ENCODE measurements at regions not wholly inside any gene's neighbourhood (a gene's known extent, or its start where the extent isn't known, plus 50 kb on each side); places are given as distances from the start of the nearest gene placed in this dataset.

DNA sequence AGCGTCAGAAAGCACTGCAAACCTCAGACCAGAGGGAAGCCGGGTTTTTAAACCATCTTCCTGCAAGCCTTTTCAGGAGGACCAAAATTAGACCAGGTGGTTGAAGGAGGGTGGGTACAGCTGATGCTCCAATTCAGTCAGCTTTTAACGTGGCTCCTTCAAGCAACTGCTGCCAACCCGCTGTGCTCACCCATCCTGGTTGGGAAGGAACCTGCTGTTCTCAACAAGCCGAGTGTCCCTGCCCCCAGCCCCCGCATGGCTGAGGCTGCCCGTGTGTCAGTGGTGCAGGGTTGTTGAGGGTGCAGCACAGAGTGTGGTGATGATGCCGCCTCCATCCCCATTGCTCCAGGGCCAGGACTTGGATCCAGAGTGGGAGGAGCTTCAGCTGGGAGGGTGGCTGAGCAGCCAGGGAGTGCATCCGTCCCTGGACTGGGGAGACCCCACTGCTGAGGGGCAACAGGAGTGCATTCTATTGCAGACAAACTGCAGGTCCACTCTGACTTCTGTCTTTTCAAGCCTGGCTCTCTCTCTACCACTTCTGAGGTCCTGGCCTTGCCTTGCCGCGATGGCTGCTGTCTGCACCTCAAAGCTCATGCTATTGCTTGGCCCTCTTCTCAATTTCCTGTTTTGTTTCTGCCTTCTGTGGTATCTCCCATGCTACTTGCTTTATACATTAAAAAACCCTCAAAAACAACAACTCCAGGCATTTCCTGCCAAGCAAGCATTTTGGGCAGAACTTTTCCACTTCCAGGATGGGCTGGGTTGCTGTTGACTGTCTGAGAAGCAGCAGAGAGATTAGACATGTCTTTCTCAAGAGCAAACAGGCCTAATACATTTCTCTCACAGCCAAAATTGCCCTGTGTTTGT, 134.7 kb downstream of the DNAJB6 start:
- ChIA-PET POLR2A (no interaction called here), CTCF (interaction anchor here (0.6 kb wide), 2 partner anchors 21 to 37 kb away, joined by 3 read pairs; no protein-coding TSS in a partner anchor)
- Histone ChIP-seq H3K36me3 (ENCODE audit: control insufficient read depth in 2 of 2, insufficient read depth in 1 of 2, low read length in 2 of 2) (no peaks in the 10 kb centered on the region), H3K9me3 (ENCODE audit: control insufficient read depth, insufficient read depth, low read depth, low read length) (no peaks in the 10 kb centered on the region), H3K27ac (ENCODE audit: extremely low read depth, low read depth, low read length) (no peak overlapping the region), H3K4me1 (ENCODE audit: control insufficient read depth, insufficient read depth, low read length) (no peaks in the 10 kb centered on the region), H3K4me3 (ENCODE audit: low read depth, low read length) (no peak overlapping the region)
- no peak for TF ChIP-seq ZNF221 (tag by site-specific recombination; IDR thresholded peaks at IDR 0.05; ENCODE audit: borderline replicate concordance)
- TF ChIP-seq, protein P1, sequence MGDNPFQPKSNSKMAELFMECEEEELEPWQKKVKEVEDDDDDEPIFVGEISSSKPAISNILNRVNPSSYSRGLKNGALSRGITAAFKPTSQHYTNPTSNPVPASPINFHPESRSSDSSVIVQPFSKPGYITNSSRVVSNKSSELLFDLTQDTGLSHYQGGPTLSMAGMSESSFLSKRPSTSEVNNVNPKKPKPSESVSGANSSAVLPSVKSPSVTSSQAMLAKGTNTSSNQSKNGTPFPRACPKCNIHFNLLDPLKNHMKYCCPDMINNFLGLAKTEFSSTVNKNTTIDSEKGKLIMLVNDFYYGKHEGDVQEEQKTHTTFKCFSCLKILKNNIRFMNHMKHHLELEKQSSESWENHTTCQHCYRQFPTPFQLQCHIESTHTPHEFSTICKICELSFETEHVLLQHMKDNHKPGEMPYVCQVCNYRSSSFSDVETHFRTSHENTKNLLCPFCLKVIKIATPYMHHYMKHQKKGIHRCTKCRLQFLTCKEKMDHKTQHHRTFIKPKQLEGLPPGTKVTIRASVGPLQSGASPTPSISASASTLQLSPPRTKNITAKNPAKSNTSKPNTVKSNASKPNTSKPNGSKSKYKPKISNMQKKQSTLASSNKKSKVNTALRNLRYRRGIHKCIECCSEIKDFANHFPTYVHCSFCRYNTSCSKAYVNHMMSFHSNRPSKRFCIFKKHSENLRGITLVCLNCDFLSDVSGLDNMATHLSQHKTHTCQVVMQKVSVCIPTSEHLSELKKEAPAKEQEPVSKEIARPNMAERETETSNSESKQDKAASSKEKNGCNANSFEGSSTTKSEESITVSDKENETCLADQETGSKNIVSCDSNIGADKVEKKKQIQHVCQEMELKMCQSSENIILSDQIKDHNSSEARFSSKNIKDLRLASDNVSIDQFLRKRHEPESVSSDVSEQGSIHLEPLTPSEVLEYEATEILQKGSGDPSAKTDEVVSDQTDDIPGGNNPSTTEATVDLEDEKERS (tag by site-specific recombination; IDR thresholded peaks at IDR 0.05), result no peak
- TF ChIP-seq ZBTB8A (tag by site-specific recombination; IDR thresholded peaks at IDR 0.05), result no peak
- TF ChIP-seq, protein P2, sequence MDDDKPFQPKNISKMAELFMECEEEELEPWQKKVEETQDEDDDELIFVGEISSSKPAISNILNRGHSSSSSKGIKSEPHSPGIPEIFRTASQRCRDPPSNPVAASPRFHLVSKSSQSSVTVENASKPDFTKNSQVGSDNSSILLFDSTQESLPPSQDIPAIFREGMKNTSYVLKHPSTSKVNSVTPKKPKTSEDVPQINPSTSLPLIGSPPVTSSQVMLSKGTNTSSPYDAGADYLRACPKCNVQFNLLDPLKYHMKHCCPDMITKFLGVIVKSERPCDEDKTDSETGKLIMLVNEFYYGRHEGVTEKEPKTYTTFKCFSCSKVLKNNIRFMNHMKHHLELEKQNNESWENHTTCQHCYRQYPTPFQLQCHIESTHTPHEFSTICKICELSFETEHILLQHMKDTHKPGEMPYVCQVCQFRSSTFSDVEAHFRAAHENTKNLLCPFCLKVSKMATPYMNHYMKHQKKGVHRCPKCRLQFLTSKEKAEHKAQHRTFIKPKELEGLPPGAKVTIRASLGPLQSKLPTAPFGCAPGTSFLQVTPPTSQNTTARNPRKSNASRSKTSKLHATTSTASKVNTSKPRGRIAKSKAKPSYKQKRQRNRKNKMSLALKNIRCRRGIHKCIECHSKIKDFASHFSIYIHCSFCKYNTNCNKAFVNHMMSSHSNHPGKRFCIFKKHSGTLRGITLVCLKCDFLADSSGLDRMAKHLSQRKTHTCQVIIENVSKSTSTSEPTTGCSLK (tag by site-specific recombination; IDR thresholded peaks at IDR 0.05), result no peak
- no peak for TF ChIP-seq ZNF514 (tag by site-specific recombination; IDR thresholded peaks at IDR 0.05)
- no peak for TF ChIP-seq EGR2 (tag by site-specific recombination; IDR thresholded peaks at IDR 0.05; ENCODE audit: low read depth)
- no peak for TF ChIP-seq ZFP69B (tag by site-specific recombination; IDR thresholded peaks at IDR 0.05)
- no peak for TF ChIP-seq ZNF202 (tag by site-specific recombination; IDR thresholded peaks at IDR 0.05; ENCODE audit: borderline replicate concordance)
- TF ChIP-seq OVOL3 (tag by site-specific recombination; IDR thresholded peaks at IDR 0.05), result no peak

DNA sequence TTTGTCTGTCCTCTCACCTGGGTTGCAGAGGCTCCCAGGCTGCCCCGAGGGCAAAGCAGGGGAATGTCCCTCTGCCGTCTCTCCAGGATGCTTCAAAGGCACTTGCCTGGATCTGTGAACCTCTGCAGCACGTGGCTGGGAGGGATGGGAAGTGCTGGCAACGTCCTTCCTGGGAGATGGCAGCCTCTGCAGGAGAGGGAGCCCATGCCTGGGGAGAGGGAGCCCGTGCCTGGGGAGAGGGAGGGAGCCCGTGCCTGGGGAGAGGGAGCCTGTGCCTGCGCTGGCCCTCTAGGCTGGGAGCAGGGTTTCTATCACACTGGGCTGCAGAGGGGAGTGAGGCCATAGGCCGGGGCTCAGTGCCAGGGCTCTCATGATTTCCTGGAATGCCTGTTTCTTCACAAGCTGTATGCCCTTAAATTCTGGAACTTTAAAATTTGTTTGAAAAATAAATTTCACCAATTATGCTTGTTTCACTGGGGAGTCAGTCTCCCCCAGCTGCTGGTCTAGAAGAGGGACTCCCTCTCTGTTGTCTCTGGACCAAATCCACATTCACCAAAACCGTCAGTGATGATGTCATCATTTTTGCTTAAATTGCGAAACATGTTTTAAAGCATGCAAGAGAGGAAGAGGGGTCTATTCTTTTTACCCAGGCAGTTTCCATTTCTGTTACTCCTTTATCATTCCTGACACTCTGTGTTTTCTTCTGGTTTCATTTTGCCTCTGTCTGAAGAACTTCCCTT, 135.7 kb downstream of the DNAJB6 start:
- TF ChIP-seq ZNF549 (tag by site-specific recombination; IDR thresholded peaks at IDR 0.05), result no peak
- no peak for TF ChIP-seq ZNF146 (tag by site-specific recombination; IDR thresholded peaks at IDR 0.05)
- TF ChIP-seq, protein P3, sequence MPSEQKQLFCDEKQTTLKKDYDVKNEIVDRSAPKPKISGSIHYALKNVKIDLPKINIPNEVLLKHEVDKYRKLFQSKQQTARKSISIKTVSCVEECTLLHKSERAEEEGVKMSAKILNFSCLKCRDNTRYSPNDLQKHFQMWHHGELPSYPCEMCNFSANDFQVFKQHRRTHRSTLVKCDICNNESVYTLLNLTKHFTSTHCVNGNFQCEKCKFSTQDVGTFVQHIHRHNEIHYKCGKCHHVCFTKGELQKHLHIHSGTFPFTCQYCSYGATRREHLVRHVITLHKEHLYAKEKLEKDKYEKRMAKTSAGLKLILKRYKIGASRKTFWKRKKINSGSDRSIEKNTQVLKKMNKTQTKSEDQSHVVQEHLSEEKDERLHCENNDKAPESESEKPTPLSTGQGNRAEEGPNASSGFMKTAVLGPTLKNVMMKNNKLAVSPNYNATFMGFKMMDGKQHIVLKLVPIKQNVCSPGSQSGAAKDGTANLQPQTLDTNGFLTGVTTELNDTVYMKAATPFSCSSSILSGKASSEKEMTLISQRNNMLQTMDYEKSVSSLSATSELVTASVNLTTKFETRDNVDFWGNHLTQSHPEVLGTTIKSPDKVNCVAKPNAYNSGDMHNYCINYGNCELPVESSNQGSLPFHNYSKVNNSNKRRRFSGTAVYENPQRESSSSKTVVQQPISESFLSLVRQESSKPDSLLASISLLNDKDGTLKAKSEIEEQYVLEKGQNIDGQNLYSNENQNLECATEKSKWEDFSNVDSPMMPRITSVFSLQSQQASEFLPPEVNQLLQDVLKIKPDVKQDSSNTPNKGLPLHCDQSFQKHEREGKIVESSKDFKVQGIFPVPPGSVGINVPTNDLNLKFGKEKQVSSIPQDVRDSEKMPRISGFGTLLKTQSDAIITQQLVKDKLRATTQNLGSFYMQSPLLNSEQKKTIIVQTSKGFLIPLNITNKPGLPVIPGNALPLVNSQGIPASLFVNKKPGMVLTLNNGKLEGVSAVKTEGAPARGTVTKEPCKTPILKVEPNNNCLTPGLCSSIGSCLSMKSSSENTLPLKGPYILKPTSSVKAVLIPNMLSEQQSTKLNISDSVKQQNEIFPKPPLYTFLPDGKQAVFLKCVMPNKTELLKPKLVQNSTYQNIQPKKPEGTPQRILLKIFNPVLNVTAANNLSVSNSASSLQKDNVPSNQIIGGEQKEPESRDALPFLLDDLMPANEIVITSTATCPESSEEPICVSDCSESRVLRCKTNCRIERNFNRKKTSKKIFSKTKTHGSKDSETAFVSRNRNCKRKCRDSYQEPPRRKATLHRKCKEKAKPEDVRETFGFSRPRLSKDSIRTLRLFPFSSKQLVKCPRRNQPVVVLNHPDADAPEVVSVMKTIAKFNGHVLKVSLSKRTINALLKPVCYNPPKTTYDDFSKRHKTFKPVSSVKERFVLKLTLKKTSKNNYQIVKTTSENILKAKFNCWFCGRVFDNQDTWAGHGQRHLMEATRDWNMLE (tag by site-specific recombination; conservative IDR thresholded peaks at IDR 0.05; ENCODE audit: low read depth), result no peak
- TF ChIP-seq, protein P4, sequence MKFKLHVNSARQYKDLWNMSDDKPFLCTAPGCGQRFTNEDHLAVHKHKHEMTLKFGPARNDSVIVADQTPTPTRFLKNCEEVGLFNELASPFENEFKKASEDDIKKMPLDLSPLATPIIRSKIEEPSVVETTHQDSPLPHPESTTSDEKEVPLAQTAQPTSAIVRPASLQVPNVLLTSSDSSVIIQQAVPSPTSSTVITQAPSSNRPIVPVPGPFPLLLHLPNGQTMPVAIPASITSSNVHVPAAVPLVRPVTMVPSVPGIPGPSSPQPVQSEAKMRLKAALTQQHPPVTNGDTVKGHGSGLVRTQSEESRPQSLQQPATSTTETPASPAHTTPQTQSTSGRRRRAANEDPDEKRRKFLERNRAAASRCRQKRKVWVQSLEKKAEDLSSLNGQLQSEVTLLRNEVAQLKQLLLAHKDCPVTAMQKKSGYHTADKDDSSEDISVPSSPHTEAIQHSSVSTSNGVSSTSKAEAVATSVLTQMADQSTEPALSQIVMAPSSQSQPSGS (tag by site-specific recombination; IDR thresholded peaks at IDR 0.05; ENCODE audit: low read depth), result peak; percentile 87

More for the DNA sequence above, 135.7 kb downstream of the DNAJB6 start:
- CTCF ChIA-PET, result no interaction called here
- no peaks in the 10 kb centered on the region for H3K4me1 ChIP-seq (ENCODE audit: control insufficient read depth, insufficient read depth, low read length)
- H3K27ac ChIP-seq (ENCODE audit: extremely low read depth, low read depth, low read length), result no peak overlapping the region
- no peaks in the 10 kb centered on the region for H3K36me3 ChIP-seq (ENCODE audit: control insufficient read depth in 2 of 2, insufficient read depth in 1 of 2, low read length in 2 of 2)
- no peaks in the 10 kb centered on the region for H3K9me3 ChIP-seq (ENCODE audit: control insufficient read depth, insufficient read depth, low read depth, low read length)
- no peak overlapping the region for H3K4me3 ChIP-seq (ENCODE audit: low read depth, low read length)
- POLR2A ChIA-PET, result no interaction called here

All from HEK293 (cell line).